T-cell (primary cell): ENCODE measurements at regions not wholly inside any gene's neighbourhood (a gene's known extent, or its start where the extent isn't known, plus 50 kb on each side); places are given as distances from the start of the nearest gene placed in this dataset.

Experiments
- ATAC-seq, 4 experiments: fragments of 200-7000 bp in 3 of 4; fragments of 150-1000 bp in 1 of 4; cut with Tn5 transposase; replicated peaks in 1 of 4; 1 replicate in 3 of 4; 2 replicates in 1 of 4; pipeline ENCODE4 v1.10.0; 2021; ENCODE audit warnings: moderate library complexity in 3 of 4, mild to moderate bottlenecking in 2 of 4, moderate number of reproducible peaks in 1 of 4
- CTCF ChIA-PET, 2 donors: fragments of 300-600 bp; sonication (Branson Sonifier 250); formaldehyde crosslinking; loops; one replicate each; lab custom pipeline; 2022; ENCODE audit warnings: antibody characterized with exemption in 2 of 2; lab: Charles Lee
- POLR2A ChIA-PET, 2 donors: fragments of 300-600 bp; sonication (Branson Sonifier 250); formaldehyde crosslinking; loops; one replicate each; lab custom pipeline; 2022; ENCODE audit warnings: antibody characterized with exemption in 2 of 2; lab: Charles Lee
- DNase-seq, 35 experiments: peaks; one replicate each; pipeline versions ENCODE4 v3.0.0 to v3.0.0-alpha.2; 2013 to 2023
- H3K27ac ChIP-seq: one replicate; pipeline ENCODE4 v1.5.1; 2013; ENCODE audit warnings: low read length
- H3K27me3 ChIP-seq, 2 experiments: replicated peaks in 1 of 2; 1 replicate in 1 of 2; 2 replicates in 1 of 2; pipeline versions ENCODE4 v1.6.1 to v1.7.0; 2013; ENCODE audit warnings: low read length in 1 of 2, mixed read lengths in 1 of 2; ENCODE audit not compliant: control insufficient read depth in 2 of 2, insufficient read depth in 2 of 2; ENCODE audit errors: extremely low read depth in 1 of 2
- H3K36me3 ChIP-seq, 2 donors: 1 replicate in 1 of 2; 2 replicates in 1 of 2; pipeline versions ENCODE4 v1.6.1 to v1.7.0; 2013; ENCODE audit warnings: low read length in 1 of 2; ENCODE audit not compliant: control insufficient read depth in 2 of 2, insufficient read depth in 1 of 2; ENCODE audit errors: extremely low read depth in 1 of 2
- H3K4me1 ChIP-seq, 2 experiments: 1 replicate in 1 of 2; 2 replicates in 1 of 2; pipeline versions ENCODE4 v1.6.1 to v1.7.0; 2013; ENCODE audit warnings: low read length in 2 of 2, mixed read lengths in 1 of 2; ENCODE audit not compliant: insufficient read depth in 2 of 2, control insufficient read depth in 1 of 2; ENCODE audit errors: extremely low read depth in 1 of 2
- H3K4me3 ChIP-seq, 2 donors: 1 replicate in 1 of 2; 2 replicates in 1 of 2; pipeline versions ENCODE4 v1.5.1 to v1.7.0; 2013; ENCODE audit warnings: mild to moderate bottlenecking in 2 of 2, low read length in 1 of 2, moderate library complexity in 1 of 2; ENCODE audit not compliant: control insufficient read depth in 1 of 2; ENCODE audit errors: extremely low read depth in 1 of 2
- H3K9me3 ChIP-seq: 2 replicates; pipeline ENCODE4 v1.7.0; 2013
- H3K27ac Mint-ChIP-seq, 2 donors: one replicate each; pipeline ENCODE4 v1.8.0; 2020 to 2021; ENCODE audit warnings: mild to moderate bottlenecking in 2 of 2, mixed read lengths in 2 of 2
- H3K27me3 Mint-ChIP-seq, 2 donors: one replicate each; pipeline ENCODE4 v1.8.0; 2021 to 2022; ENCODE audit warnings: mixed read lengths in 2 of 2
- H3K36me3 Mint-ChIP-seq: one replicate; pipeline ENCODE4 v1.8.0; 2021; ENCODE audit warnings: mixed read lengths
- H3K4me1 Mint-ChIP-seq, 3 donors: one replicate each; pipeline ENCODE4 v1.8.0; 2020 to 2022; ENCODE audit warnings: mixed read lengths in 3 of 3, mild to moderate bottlenecking in 1 of 3
- H3K4me3 Mint-ChIP-seq, 3 donors: one replicate each; pipeline ENCODE4 v1.8.0; 2020 to 2022; ENCODE audit warnings: mild to moderate bottlenecking in 3 of 3, mixed read lengths in 3 of 3, moderate library complexity in 3 of 3
- H3K9me3 Mint-ChIP-seq, 3 donors: one replicate each; pipeline ENCODE4 v1.8.0; 2020 to 2022; ENCODE audit warnings: mixed read lengths in 3 of 3
- WGBS: methylation state at CpG from one replicate; pipeline ENCODE4 v1.1.5; 2013; ENCODE audit warnings: missing lambda C conversion rate; ENCODE audit not compliant: insufficient coverage; 5-methylcytosine and 5-hydroxymethylcytosine counted together

DNA sequence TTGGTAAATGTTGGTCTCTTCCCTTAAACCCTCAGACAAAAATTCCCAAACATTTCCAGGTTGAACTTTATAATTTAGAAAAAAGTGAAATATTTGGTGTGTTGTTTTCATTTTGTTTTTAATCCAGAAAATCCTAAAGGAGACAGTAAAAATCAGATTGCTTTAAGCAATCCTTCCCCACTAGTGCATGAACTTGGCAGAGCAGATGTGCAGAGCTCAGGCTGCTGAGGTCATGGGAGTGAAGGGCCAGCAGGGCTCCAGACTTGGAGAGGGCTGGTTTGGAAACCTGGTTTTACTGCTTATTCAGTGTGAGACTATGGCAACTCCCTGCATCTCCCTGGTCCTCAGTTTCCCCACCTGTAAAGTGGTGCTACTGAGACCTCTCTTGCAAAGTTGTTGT is 66.7 kb upstream of the TEX51 start:
- CTCF ChIA-PET = interaction anchor here in 1 of 2 donors (0.6 kb wide), 1 partner anchor 46 kb away, joined by 3 read pairs; no protein-coding TSS in a partner anchor
- Mint-ChIP-seq H3K9me3 (no peaks in the 10 kb centered on the region), H3K4me1 (no peaks in the 10 kb centered on the region), H3K4me3 (no peak overlapping the region), H3K27me3 (peaks cover under 1 to 3% of the 10 kb centered on the region in 2 donors), H3K27ac (no peak overlapping the region), H3K36me3 (no peaks in the 10 kb centered on the region)
- no peaks in the 10 kb centered on the region for H3K4me1 ChIP-seq
- H3K27ac ChIP-seq = no peak overlapping the region
- POLR2A ChIA-PET = no interaction called here
- H3K36me3 ChIP-seq = no peaks in the 10 kb centered on the region
- H3K9me3 ChIP-seq = no peaks in the 10 kb centered on the region
- ATAC-seq = no peak
- DNase-seq = no peak
- peaks cover 0 to 16% of the 10 kb centered on the region in 2 experiments for H3K27me3 ChIP-seq
- H3K4me3 ChIP-seq = no peak overlapping the region

DNA sequence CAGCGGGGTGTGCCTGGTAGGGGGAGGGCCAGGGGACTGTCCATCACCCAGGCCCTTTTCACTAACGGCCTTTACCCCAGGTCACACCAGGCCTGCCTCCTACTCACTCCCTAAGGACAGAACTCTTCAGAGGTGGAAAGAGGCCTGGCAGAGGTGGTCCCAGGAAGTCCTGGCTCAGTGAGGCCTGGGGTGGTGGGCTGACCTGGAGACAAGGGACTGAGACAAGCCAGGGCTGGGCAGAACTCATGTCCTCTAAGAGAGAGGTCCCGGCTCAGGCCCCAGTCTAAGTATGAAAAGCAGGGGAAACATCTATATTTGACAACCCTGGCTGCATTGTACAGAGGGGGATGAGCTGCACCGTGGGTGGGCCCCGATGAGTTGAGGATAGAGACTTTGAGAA is 65.9 kb upstream of the TEX51 start:
- no peaks in the 10 kb centered on the region for H3K4me1 Mint-ChIP-seq
- H3K27me3 ChIP-seq = peaks cover 0 to 18% of the 10 kb centered on the region in 2 experiments
- POLR2A ChIA-PET = no interaction called here
- H3K27ac Mint-ChIP-seq = no peak overlapping the region
- ATAC-seq = no peak
- H3K36me3 ChIP-seq = no peaks in the 10 kb centered on the region
- no peaks in the 10 kb centered on the region for H3K4me1 ChIP-seq
- CTCF ChIA-PET = interaction anchor here in 1 of 2 donors (0.6 kb wide), 1 partner anchor 194 kb away, joined by 3 read pairs; no protein-coding TSS in a partner anchor
- no peak overlapping the region for H3K4me3 Mint-ChIP-seq
- H3K27me3 Mint-ChIP-seq = peaks cover 0 to 3% of the 10 kb centered on the region in 2 donors
- no peak overlapping the region for H3K27ac ChIP-seq
- H3K36me3 Mint-ChIP-seq = no peaks in the 10 kb centered on the region
- H3K9me3 Mint-ChIP-seq = no peaks in the 10 kb centered on the region
- no peak for DNase-seq
- 92% methylated on average over 3 of the region's 5 CpGs for WGBS
- H3K9me3 ChIP-seq = no peaks in the 10 kb centered on the region
- H3K4me3 ChIP-seq = no peak overlapping the region

DNA sequence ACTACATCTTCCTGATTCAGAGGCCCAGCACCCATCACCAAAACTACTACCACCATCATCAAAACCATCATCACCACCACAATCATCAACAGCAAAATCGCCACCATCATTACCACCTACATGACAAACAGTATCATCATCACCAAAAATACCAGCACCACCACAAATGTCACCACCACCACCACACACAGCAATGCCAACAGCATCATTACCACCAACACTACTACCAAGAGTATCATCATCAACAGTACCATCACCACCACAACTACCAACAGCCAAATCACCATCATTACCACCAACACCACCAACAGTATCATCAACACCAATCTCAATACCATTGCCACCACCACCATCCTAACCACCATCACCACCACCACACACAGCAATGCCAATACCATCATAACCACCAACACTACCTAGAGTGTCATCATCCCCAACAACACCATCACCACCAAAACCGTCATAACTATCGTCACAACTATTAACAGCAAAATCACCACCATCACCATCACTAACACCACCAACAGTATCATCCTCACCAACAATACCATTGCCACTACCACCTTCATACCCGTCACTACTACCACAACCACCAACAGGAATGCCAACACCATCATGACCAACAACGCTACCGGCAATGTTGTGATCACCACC is 64.6 kb upstream of the TEX51 start:
- no peaks in the 10 kb centered on the region for H3K9me3 ChIP-seq
- ChIA-PET POLR2A (interaction anchor here in 1 of 2 donors (0.6 kb wide), 1 partner anchor 1795 kb away, joined by 4 read pairs; no protein-coding TSS in a partner anchor), CTCF (interaction anchor here in 1 of 2 donors (0.5 kb wide), 1 partner anchor 176 kb away, joined by 4 read pairs; no protein-coding TSS in a partner anchor)
- Mint-ChIP-seq H3K4me3 (no peak overlapping the region), H3K27me3 (peaks cover 0 to 6% of the 10 kb centered on the region in 2 donors), H3K36me3 (no peaks in the 10 kb centered on the region), H3K9me3 (no peaks in the 10 kb centered on the region), H3K4me1 (no peaks in the 10 kb centered on the region), H3K27ac (no peak overlapping the region)
- H3K4me1 ChIP-seq = no peaks in the 10 kb centered on the region
- H3K4me3 ChIP-seq = no peak overlapping the region
- H3K36me3 ChIP-seq = no peaks in the 10 kb centered on the region
- no peak for DNase-seq
- peaks cover 0 to 24% of the 10 kb centered on the region in 2 experiments for H3K27me3 ChIP-seq
- no peak overlapping the region for H3K27ac ChIP-seq
- WGBS = 89% methylated on average over 6 of the region's 6 CpGs
- no peak for ATAC-seq

DNA sequence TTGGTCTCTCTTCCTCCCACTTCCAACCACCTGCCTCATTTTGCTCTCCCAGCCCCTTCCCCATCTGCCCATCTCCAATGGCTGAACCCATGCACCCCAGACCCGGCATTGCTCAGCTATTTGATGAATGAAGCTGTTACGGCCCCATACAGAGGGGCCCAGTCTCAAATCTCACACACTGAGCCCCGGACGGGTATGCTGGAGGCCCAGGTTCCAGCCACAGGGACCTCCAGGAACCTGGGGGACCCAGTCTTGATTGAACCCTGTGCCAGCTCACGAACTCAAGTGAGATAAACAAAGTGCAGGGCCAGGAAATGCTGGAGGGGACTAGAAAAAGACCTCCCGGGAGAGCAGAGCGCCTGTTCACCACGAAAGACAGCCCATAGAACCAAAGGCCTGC is 63.4 kb upstream of the TEX51 start:
- 87% methylated on average over 5 of the region's 8 CpGs for WGBS
- Mint-ChIP-seq H3K27ac (no peak overlapping the region), H3K36me3 (no peaks in the 10 kb centered on the region), H3K4me1 (no peaks in the 10 kb centered on the region), H3K9me3 (no peaks in the 10 kb centered on the region), H3K27me3 (peaks cover 8 to 10% of the 10 kb centered on the region in 2 donors), H3K4me3 (no peak overlapping the region)
- POLR2A ChIA-PET = no interaction called here
- CTCF ChIA-PET = no interaction called here
- no peak for DNase-seq
- no peak for ATAC-seq
- Histone ChIP-seq H3K27ac (no peak overlapping the region), H3K4me3 (no peak overlapping the region), H3K9me3 (no peaks in the 10 kb centered on the region), H3K36me3 (no peaks in the 10 kb centered on the region), H3K27me3 (peaks cover 0 to 22% of the 10 kb centered on the region in 2 experiments), H3K4me1 (no peaks in the 10 kb centered on the region)

DNA sequence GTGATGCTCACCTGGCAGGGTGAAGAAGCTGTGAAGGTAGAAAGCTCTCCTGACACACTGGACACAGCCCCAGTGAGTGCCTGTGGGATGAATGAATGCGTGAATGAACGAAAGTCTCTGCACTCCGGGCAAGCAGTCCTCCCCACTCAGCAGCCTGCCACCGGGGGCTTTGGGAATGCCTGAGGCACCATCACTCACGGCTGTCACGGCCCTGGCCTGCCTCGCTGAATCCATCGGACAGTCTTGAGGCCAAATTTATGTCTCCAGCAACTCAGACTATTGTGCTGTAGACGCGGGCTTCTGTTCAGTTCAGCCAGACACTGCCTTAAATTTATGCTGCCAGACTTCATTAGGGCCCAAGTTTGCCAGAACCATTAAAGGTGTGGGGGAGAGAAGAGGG is 62.9 kb upstream of the TEX51 start:
- Mint-ChIP-seq H3K27me3 (peaks cover 13 to 16% of the 10 kb centered on the region in 2 donors), H3K9me3 (no peaks in the 10 kb centered on the region), H3K36me3 (no peaks in the 10 kb centered on the region), H3K27ac (no peak overlapping the region), H3K4me1 (no peaks in the 10 kb centered on the region), H3K4me3 (no peak overlapping the region)
- H3K4me3 ChIP-seq = no peak overlapping the region
- 70% methylated on average over 8 of the region's 10 CpGs for WGBS
- ChIA-PET CTCF (no interaction called here), POLR2A (no interaction called here)
- no peaks in the 10 kb centered on the region for H3K36me3 ChIP-seq
- ATAC-seq (no peak), DNase-seq (no peak)
- H3K27me3 ChIP-seq = peaks cover 0 to 22% of the 10 kb centered on the region in 2 experiments
- H3K4me1 ChIP-seq = no peaks in the 10 kb centered on the region
- no peaks in the 10 kb centered on the region for H3K9me3 ChIP-seq
- no peak overlapping the region for H3K27ac ChIP-seq

DNA sequence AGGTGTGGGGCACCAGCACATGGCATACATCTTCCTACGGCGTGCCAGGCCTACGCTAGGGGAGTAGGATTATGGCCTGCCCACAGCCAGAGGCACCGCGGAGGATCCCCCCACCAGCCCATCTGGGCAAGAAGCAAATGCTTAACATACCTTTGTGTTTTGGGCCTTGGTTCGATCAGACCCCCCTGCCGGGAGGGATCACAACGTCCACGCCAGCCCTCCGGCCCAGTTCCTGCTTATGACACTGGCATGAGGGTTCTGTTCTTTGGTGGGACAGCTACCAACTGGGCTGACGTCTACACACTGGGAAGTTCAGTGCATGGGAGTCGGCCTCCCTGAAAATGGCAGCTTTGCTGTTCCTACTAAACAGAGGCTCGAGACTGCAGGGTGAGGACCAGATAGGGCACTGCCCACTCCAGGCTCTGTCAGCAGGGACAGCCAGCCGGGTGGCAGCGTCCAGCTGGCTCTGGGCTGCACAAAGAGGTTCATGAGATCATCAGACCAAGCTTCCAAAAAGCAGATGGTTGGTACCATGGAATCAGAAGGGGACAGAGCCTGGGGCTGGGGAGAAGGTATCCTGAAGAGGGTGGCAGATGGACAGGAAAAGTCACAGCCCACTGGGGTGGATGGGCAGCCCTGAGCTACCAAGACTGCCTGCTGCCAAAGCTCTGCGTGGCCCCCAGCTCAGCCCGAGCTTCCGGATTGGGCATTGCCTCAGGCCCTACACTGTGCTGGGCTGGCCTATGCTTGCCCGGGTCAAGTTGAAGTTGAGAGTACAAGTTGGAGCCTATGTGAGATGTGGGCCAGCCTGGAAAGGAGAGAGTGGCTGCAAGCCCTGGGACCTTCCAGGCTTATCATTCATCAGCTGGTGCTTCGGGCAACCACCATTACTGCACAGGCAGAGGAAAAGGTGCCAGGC is 61.7 kb upstream of the TEX51 start:
- Mint-ChIP-seq H3K9me3 (no peaks in the 10 kb centered on the region), H3K36me3 (no peaks in the 10 kb centered on the region), H3K4me1 (no peaks in the 10 kb centered on the region), H3K4me3 (no peak overlapping the region), H3K27me3 (peaks cover 15 to 17% of the 10 kb centered on the region in 2 donors), H3K27ac (no peak overlapping the region)
- Histone ChIP-seq H3K4me1 (no peaks in the 10 kb centered on the region), H3K4me3 (no peak overlapping the region), H3K9me3 (no peaks in the 10 kb centered on the region), H3K27me3 (peaks cover 0 to 20% of the 10 kb centered on the region in 2 experiments), H3K27ac (no peak overlapping the region), H3K36me3 (no peaks in the 10 kb centered on the region)
- ChIA-PET POLR2A (interaction anchor here in 1 of 2 donors (0.6 kb wide), 1 partner anchor 205 kb away, joined by 3 read pairs; no protein-coding TSS in a partner anchor), CTCF (no interaction called here)
- no peak for ATAC-seq
- WGBS = 81% methylated on average over 17 of the region's 20 CpGs
- no peak for DNase-seq
